ENCODE measurements at regions not wholly inside any gene's neighbourhood (a gene's known extent, or its start where the extent isn't known, plus 50 kb on each side); places are given as distances from the start of the nearest gene placed in this dataset.

GRCh38 chr7:52639981-52640380 is 395.5 kb upstream of the POM121L12 start:
- WGBS, 2 donors = 64 to 70% methylated on average over 4 of the region's 4 CpGs
- H3K4me3 ChIP-seq (ENCODE audit: low read depth, poor library complexity, severe bottlenecking) = no peak overlapping the region
- TF ChIP-seq POLR2A (IDR thresholded peaks at IDR 0.05) = no peak
- no peak for TF ChIP-seq CTCF (IDR thresholded peaks at IDR 0.05)
- no peak for DNase-seq (ENCODE audit: low spot score in 2 of 2)
- intact Hi-C loops (cut with DNase I; ENCODE audit: low total_unique reads) = no loop called here

GRCh38 chr7:52639126-52639525 is 396.3 kb upstream of the POM121L12 start:
- H3K4me3 ChIP-seq (ENCODE audit: low read depth, poor library complexity, severe bottlenecking) = no peak overlapping the region
- TF ChIP-seq POLR2A (IDR thresholded peaks at IDR 0.05) (no peak), CTCF (IDR thresholded peaks at IDR 0.05) (no peak)
- intact Hi-C loops (cut with DNase I; ENCODE audit: low total_unique reads) = no loop called here
- no peak for DNase-seq (ENCODE audit: low spot score in 2 of 2)

- TF ChIP-seq POLR2A (IDR thresholded peaks at IDR 0.05) (no peak), CTCF (IDR thresholded peaks at IDR 0.05) (no peak)
- intact Hi-C loops (cut with DNase I; ENCODE audit: low total_unique reads) = no loop called here
- H3K4me3 ChIP-seq (ENCODE audit: low read depth, poor library complexity, severe bottlenecking) = no peak overlapping the region
- DNase-seq (ENCODE audit: low spot score in 2 of 2) = no peak
- 57 to 64% methylated on average over 3 of the region's 3 CpGs for WGBS, 2 donors
These were observed 400.4 kb upstream of the POM121L12 start for GRCh38 chr7:52635021-52635420.

GRCh38 chr7:52620849-52621248 is 414.6 kb upstream of the POM121L12 start:
- intact Hi-C loops (cut with DNase I; ENCODE audit: low total_unique reads) = no loop called here
- WGBS, 2 donors = 84% methylated on average over 1 of the region's 1 CpG

GRCh38 chr7:52616552-52616951 is 418.9 kb upstream of the POM121L12 start:
- intact Hi-C loops (cut with DNase I; ENCODE audit: low total_unique reads) = no loop called here
- TF ChIP-seq CTCF (IDR thresholded peaks at IDR 0.05) (no peak), POLR2A (IDR thresholded peaks at IDR 0.05) (no peak)
- WGBS, 2 donors = 89 to 95% methylated on average over 2 of the region's 2 CpGs
- DNase-seq (ENCODE audit: low spot score in 2 of 2) = no peak
- H3K4me3 ChIP-seq (ENCODE audit: low read depth, poor library complexity, severe bottlenecking) = no peak overlapping the region

More at GRCh38 chr7:52620849-52621248, 414.6 kb upstream of the POM121L12 start:
- TF ChIP-seq POLR2A (IDR thresholded peaks at IDR 0.05) (no peak), CTCF (IDR thresholded peaks at IDR 0.05) (no peak)
- no peak overlapping the region for H3K4me3 ChIP-seq (ENCODE audit: low read depth, poor library complexity, severe bottlenecking)
- no peak for DNase-seq (ENCODE audit: low spot score in 2 of 2)

GRCh38 chr7:52615021-52615695 is 420.3 kb upstream of the POM121L12 start:
- intact Hi-C loops (cut with DNase I; ENCODE audit: low total_unique reads) = no loop called here
- TF ChIP-seq CTCF (IDR thresholded peaks at IDR 0.05) (no peak), POLR2A (IDR thresholded peaks at IDR 0.05) (no peak)
- WGBS, 2 donors = 48 to 52% methylated on average over 2 of the region's 2 CpGs
- no peak for DNase-seq (ENCODE audit: low spot score in 2 of 2)
- H3K4me3 ChIP-seq (ENCODE audit: low read depth, poor library complexity, severe bottlenecking) = no peak overlapping the region

Data from lower leg skin (tissue), 4 donors.